Stimulated activated CD8-positive, alpha-beta memory T cell treated with anti-CD3 and anti-CD28 coated beads, Interleukin-4, amount 100 ng/mL, for 24 hours (primary cell): ENCODE measurements at regions not wholly inside any gene's neighbourhood (a gene's known extent, or its start where the extent isn't known, plus 50 kb on each side); places are given as distances from the start of the nearest gene placed in this dataset.
"Not testable (repeated sequence)": the region's sequence is repeated elsewhere in the genome, so short reads cannot be mapped to it uniquely, and the experiment has no call there.

Experiments
- DNase-seq: peaks from one replicate; pipeline ENCODE4 v3.0.0-alpha.2; 2020; ENCODE audit warnings: low read depth

GRCh38 chr4:104549736-104550135, 55.0 kb upstream of the CXXC4 start:
- no peak for DNase-seq

GRCh38 chr4:104559502-104559901, 64.8 kb upstream of the CXXC4 start:
- no peak for DNase-seq

GRCh38 chr4:104571341-104571740, 76.6 kb upstream of the CXXC4 start:
- DNase-seq: no peak

GRCh38 chr4:104574371-104574770, 79.7 kb upstream of the CXXC4 start:
- DNase-seq: no peak

- DNase-seq: no peak
Measured at GRCh38 chr4:104575278-104575677, 80.6 kb upstream of the CXXC4 start.

GRCh38 chr4:104577405-104577804, 82.7 kb upstream of the CXXC4 start:
- DNase-seq: no peak

GRCh38 chr4:104581476-104581875, 86.8 kb upstream of the CXXC4 start:
- DNase-seq: not testable (repeated sequence)

GRCh38 chr4:104582056-104582455, 87.4 kb upstream of the CXXC4 start:
- not testable (repeated sequence) for DNase-seq

- no peak for DNase-seq
Measured at GRCh38 chr4:104589264-104589868, 94.7 kb upstream of the CXXC4 start.

GRCh38 chr4:104591510-104591911, 96.8 kb upstream of the CXXC4 start:
- DNase-seq: no peak

- no peak for DNase-seq
Measured at GRCh38 chr4:104592183-104592582, 97.5 kb upstream of the CXXC4 start.

- no peak for DNase-seq
Measured at GRCh38 chr4:104593019-104593418, 98.3 kb upstream of the CXXC4 start.

GRCh38 chr4:104596189-104596588, 101.5 kb upstream of the CXXC4 start:
- DNase-seq: no peak

- no peak for DNase-seq
Measured at GRCh38 chr4:104615496-104615895, 120.8 kb upstream of the CXXC4 start.

- no peak for DNase-seq
Measured at GRCh38 chr4:104615926-104616325, 121.2 kb upstream of the CXXC4 start.

- no peak for DNase-seq
Measured at GRCh38 chr4:104616401-104616820, 121.7 kb upstream of the CXXC4 start.

- DNase-seq: no peak
Measured at GRCh38 chr4:104625706-104626105, 131.0 kb upstream of the CXXC4 start.

- DNase-seq: no peak
Measured at GRCh38 chr4:104629601-104630000, 134.9 kb upstream of the CXXC4 start.

- no peak for DNase-seq
Measured at GRCh38 chr4:104630272-104630671, 135.6 kb upstream of the CXXC4 start.

GRCh38 chr4:104631000-104631399, 136.3 kb upstream of the CXXC4 start:
- no peak for DNase-seq

- DNase-seq: no peak
Measured at GRCh38 chr4:104641418-104641817, 146.7 kb upstream of the CXXC4 start.

- no peak for DNase-seq
Measured at GRCh38 chr4:104642521-104642920, 147.8 kb upstream of the CXXC4 start.

GRCh38 chr4:104643805-104644204, 149.1 kb upstream of the CXXC4 start:
- DNase-seq: no peak

GRCh38 chr4:104649631-104650030, 154.9 kb upstream of the CXXC4 start:
- DNase-seq: no peak

- DNase-seq: not testable (repeated sequence)
Measured at GRCh38 chr4:104662269-104662668, 167.6 kb upstream of the CXXC4 start.
